ENCODE measurements at regions not wholly inside any gene's neighbourhood (a gene's known extent, or its start where the extent isn't known, plus 50 kb on each side); places are given as distances from the start of the nearest gene placed in this dataset.

GRCh38 chr5:67606586-67606947 lies 410.0 kb upstream of the CD180 start:
- no peak for DNase-seq (ENCODE audit: low read depth in 6 of 9, low spot score in 9 of 9)
- no peak overlapping the region for H3K27ac ChIP-seq (ENCODE audit: low read depth in 1 of 2, low read length in 1 of 2)
- WGBS: 94% methylated on average over 2 of the region's 2 CpGs

GRCh38 chr5:67605730-67606585 lies 409.4 kb upstream of the CD180 start:
- no peak for DNase-seq (ENCODE audit: low read depth in 6 of 9, low spot score in 9 of 9)
- no peaks in the 10 kb centered on the region for H3K27me3 ChIP-seq (ENCODE audit: control insufficient read depth in 2 of 2, insufficient read depth in 1 of 2, low read length in 1 of 2)
- H3K4me3 ChIP-seq (ENCODE audit: low read length in 2 of 2): no peak overlapping the region
- H3K36me3 ChIP-seq (ENCODE audit: control insufficient read depth in 2 of 2, insufficient read depth in 2 of 2, low read length in 1 of 2): no peaks in the 10 kb centered on the region
- peaks cover 0 to 14% of the 10 kb centered on the region in 2 donors for H3K4me1 ChIP-seq (ENCODE audit: control insufficient read depth in 2 of 2, insufficient read depth in 2 of 2, low read length in 2 of 2)
- 91% methylated on average over 9 of the region's 9 CpGs for WGBS
- no peak overlapping the region for H3K27ac ChIP-seq (ENCODE audit: low read depth in 1 of 2, low read length in 1 of 2)
- H3K9me3 ChIP-seq (ENCODE audit: control insufficient read depth in 2 of 2, insufficient read depth in 1 of 2, low read length in 1 of 2): no peaks in the 10 kb centered on the region

More at GRCh38 chr5:67606586-67606947, 410.0 kb upstream of the CD180 start:
- H3K27me3 ChIP-seq (ENCODE audit: control insufficient read depth in 2 of 2, insufficient read depth in 1 of 2, low read length in 1 of 2): no peaks in the 10 kb centered on the region
- peaks cover 0 to 17% of the 10 kb centered on the region in 2 donors for H3K4me1 ChIP-seq (ENCODE audit: control insufficient read depth in 2 of 2, insufficient read depth in 2 of 2, low read length in 2 of 2)
- H3K36me3 ChIP-seq (ENCODE audit: control insufficient read depth in 2 of 2, insufficient read depth in 2 of 2, low read length in 1 of 2): no peaks in the 10 kb centered on the region
- no peaks in the 10 kb centered on the region for H3K9me3 ChIP-seq (ENCODE audit: control insufficient read depth in 2 of 2, insufficient read depth in 1 of 2, low read length in 1 of 2)
- H3K4me3 ChIP-seq (ENCODE audit: low read length in 2 of 2): no peak overlapping the region

GRCh38 chr5:67591491-67591890 lies 394.9 kb upstream of the CD180 start:
- Histone ChIP-seq H3K4me3 (ENCODE audit: low read length in 2 of 2) (no peak overlapping the region), H3K36me3 (ENCODE audit: control insufficient read depth in 2 of 2, insufficient read depth in 2 of 2, low read length in 1 of 2) (no peaks in the 10 kb centered on the region), H3K4me1 (ENCODE audit: control insufficient read depth in 2 of 2, insufficient read depth in 2 of 2, low read length in 2 of 2) (no peaks in the 10 kb centered on the region), H3K27me3 (ENCODE audit: control insufficient read depth in 2 of 2, insufficient read depth in 1 of 2, low read length in 1 of 2) (no peaks in the 10 kb centered on the region), H3K9me3 (ENCODE audit: control insufficient read depth in 2 of 2, insufficient read depth in 1 of 2, low read length in 1 of 2) (no peaks in the 10 kb centered on the region), H3K27ac (ENCODE audit: low read depth in 1 of 2, low read length in 1 of 2) (no peak overlapping the region)
- no peak for DNase-seq (ENCODE audit: low read depth in 6 of 9, low spot score in 9 of 9)
- WGBS: 84% methylated on average over 3 of the region's 3 CpGs

GRCh38 chr5:67588389-67588788 lies 391.8 kb upstream of the CD180 start:
- H3K9me3 ChIP-seq (ENCODE audit: control insufficient read depth in 2 of 2, insufficient read depth in 1 of 2, low read length in 1 of 2): no peaks in the 10 kb centered on the region

GRCh38 chr5:67581203-67581602 lies 384.6 kb upstream of the CD180 start:
- no peaks in the 10 kb centered on the region for H3K9me3 ChIP-seq (ENCODE audit: control insufficient read depth in 2 of 2, insufficient read depth in 1 of 2, low read length in 1 of 2)
- no peak overlapping the region for H3K27ac ChIP-seq (ENCODE audit: low read depth in 1 of 2, low read length in 1 of 2)
- H3K27me3 ChIP-seq (ENCODE audit: control insufficient read depth in 2 of 2, insufficient read depth in 1 of 2, low read length in 1 of 2): no peaks in the 10 kb centered on the region
- DNase-seq (ENCODE audit: low read depth in 6 of 9, low spot score in 9 of 9): no peak
- no peaks in the 10 kb centered on the region for H3K36me3 ChIP-seq (ENCODE audit: control insufficient read depth in 2 of 2, insufficient read depth in 2 of 2, low read length in 1 of 2)
- no peak overlapping the region for H3K4me3 ChIP-seq (ENCODE audit: low read length in 2 of 2)
- H3K4me1 ChIP-seq (ENCODE audit: control insufficient read depth in 2 of 2, insufficient read depth in 2 of 2, low read length in 2 of 2): no peaks in the 10 kb centered on the region

More at GRCh38 chr5:67588389-67588788, 391.8 kb upstream of the CD180 start:
- H3K27ac ChIP-seq (ENCODE audit: low read depth in 1 of 2, low read length in 1 of 2): no peak overlapping the region
- no peaks in the 10 kb centered on the region for H3K27me3 ChIP-seq (ENCODE audit: control insufficient read depth in 2 of 2, insufficient read depth in 1 of 2, low read length in 1 of 2)
- DNase-seq (ENCODE audit: low read depth in 6 of 9, low spot score in 9 of 9): no peak
- WGBS: 39% methylated on average over 2 of the region's 2 CpGs
- no peak overlapping the region for H3K4me3 ChIP-seq (ENCODE audit: low read length in 2 of 2)
- no peaks in the 10 kb centered on the region for H3K4me1 ChIP-seq (ENCODE audit: control insufficient read depth in 2 of 2, insufficient read depth in 2 of 2, low read length in 2 of 2)
- H3K36me3 ChIP-seq (ENCODE audit: control insufficient read depth in 2 of 2, insufficient read depth in 2 of 2, low read length in 1 of 2): no peaks in the 10 kb centered on the region

GRCh38 chr5:67578011-67578410 lies 381.4 kb upstream of the CD180 start:
- H3K9me3 ChIP-seq (ENCODE audit: control insufficient read depth in 2 of 2, insufficient read depth in 1 of 2, low read length in 1 of 2): no peaks in the 10 kb centered on the region
- WGBS: 76% methylated on average over 4 of the region's 4 CpGs
- H3K27ac ChIP-seq (ENCODE audit: low read depth in 1 of 2, low read length in 1 of 2): no peak overlapping the region
- no peaks in the 10 kb centered on the region for H3K27me3 ChIP-seq (ENCODE audit: control insufficient read depth in 2 of 2, insufficient read depth in 1 of 2, low read length in 1 of 2)
- H3K4me3 ChIP-seq (ENCODE audit: low read length in 2 of 2): no peak overlapping the region
- no peak for DNase-seq (ENCODE audit: low read depth in 6 of 9, low spot score in 9 of 9)
- no peaks in the 10 kb centered on the region for H3K36me3 ChIP-seq (ENCODE audit: control insufficient read depth in 2 of 2, insufficient read depth in 2 of 2, low read length in 1 of 2)
- H3K4me1 ChIP-seq (ENCODE audit: control insufficient read depth in 2 of 2, insufficient read depth in 2 of 2, low read length in 2 of 2): no peaks in the 10 kb centered on the region

- no peak overlapping the region for H3K4me3 ChIP-seq (ENCODE audit: low read length in 2 of 2)
- H3K27me3 ChIP-seq (ENCODE audit: control insufficient read depth in 2 of 2, insufficient read depth in 1 of 2, low read length in 1 of 2): no peaks in the 10 kb centered on the region
- H3K36me3 ChIP-seq (ENCODE audit: control insufficient read depth in 2 of 2, insufficient read depth in 2 of 2, low read length in 1 of 2): no peaks in the 10 kb centered on the region
- no peak for DNase-seq (ENCODE audit: low read depth in 6 of 9, low spot score in 9 of 9)
- no peak overlapping the region for H3K27ac ChIP-seq (ENCODE audit: low read depth in 1 of 2, low read length in 1 of 2)
- H3K4me1 ChIP-seq (ENCODE audit: control insufficient read depth in 2 of 2, insufficient read depth in 2 of 2, low read length in 2 of 2): no peaks in the 10 kb centered on the region
- no peaks in the 10 kb centered on the region for H3K9me3 ChIP-seq (ENCODE audit: control insufficient read depth in 2 of 2, insufficient read depth in 1 of 2, low read length in 1 of 2)
Observed at GRCh38 chr5:67577424-67577823, 380.8 kb upstream of the CD180 start.

- H3K27me3 ChIP-seq (ENCODE audit: control insufficient read depth in 2 of 2, insufficient read depth in 1 of 2, low read length in 1 of 2): no peaks in the 10 kb centered on the region
- WGBS: 77% methylated on average over 2 of the region's 2 CpGs
- no peak overlapping the region for H3K4me3 ChIP-seq (ENCODE audit: low read length in 2 of 2)
- no peaks in the 10 kb centered on the region for H3K9me3 ChIP-seq (ENCODE audit: control insufficient read depth in 2 of 2, insufficient read depth in 1 of 2, low read length in 1 of 2)
- DNase-seq (ENCODE audit: low read depth in 6 of 9, low spot score in 9 of 9): no peak
- H3K27ac ChIP-seq (ENCODE audit: low read depth in 1 of 2, low read length in 1 of 2): no peak overlapping the region
- no peaks in the 10 kb centered on the region for H3K36me3 ChIP-seq (ENCODE audit: control insufficient read depth in 2 of 2, insufficient read depth in 2 of 2, low read length in 1 of 2)
- H3K4me1 ChIP-seq (ENCODE audit: control insufficient read depth in 2 of 2, insufficient read depth in 2 of 2, low read length in 2 of 2): no peaks in the 10 kb centered on the region
Observed at GRCh38 chr5:67576112-67576511, 379.5 kb upstream of the CD180 start.

GRCh38 chr5:67575087-67575486 lies 378.5 kb upstream of the CD180 start:
- no peak overlapping the region for H3K27ac ChIP-seq (ENCODE audit: low read depth in 1 of 2, low read length in 1 of 2)
- H3K36me3 ChIP-seq (ENCODE audit: control insufficient read depth in 2 of 2, insufficient read depth in 2 of 2, low read length in 1 of 2): no peaks in the 10 kb centered on the region
- H3K4me3 ChIP-seq (ENCODE audit: low read length in 2 of 2): no peak overlapping the region
- H3K9me3 ChIP-seq (ENCODE audit: control insufficient read depth in 2 of 2, insufficient read depth in 1 of 2, low read length in 1 of 2): no peaks in the 10 kb centered on the region
- no peak for DNase-seq (ENCODE audit: low read depth in 6 of 9, low spot score in 9 of 9)
- no peaks in the 10 kb centered on the region for H3K4me1 ChIP-seq (ENCODE audit: control insufficient read depth in 2 of 2, insufficient read depth in 2 of 2, low read length in 2 of 2)
- WGBS: 96% methylated on average over 1 of the region's 1 CpG
- H3K27me3 ChIP-seq (ENCODE audit: control insufficient read depth in 2 of 2, insufficient read depth in 1 of 2, low read length in 1 of 2): no peaks in the 10 kb centered on the region

Measured in thymus (tissue), 11 donors.